Testis (tissue), 2 donors: ENCODE measurements at regions not wholly inside any gene's neighbourhood (a gene's known extent, or its start where the extent isn't known, plus 50 kb on each side); places are given as distances from the start of the nearest gene placed in this dataset.

Experiments
- POLR2A ChIP-seq: fragments of 450-650 bp; IDR thresholded peaks from one replicate; pipeline ENCODE4 v1.6.1; 2017; ENCODE audit warnings: antibody characterized with exemption, mild to moderate bottlenecking, moderate library complexity
- TF ChIP-seq, protein P1 (sequence below), 3 experiments: fragments of 450-650 bp in 2 of 3; fragments of 200-600 bp in 1 of 3; sonication (generic) in 1 of 3; IDR thresholded peaks; one replicate each; pipeline ENCODE4 v1.5.1; 2016 to 2019; ENCODE audit warnings: antibody characterized with exemption in 3 of 3, mild to moderate bottlenecking in 2 of 3, moderate library complexity in 1 of 3

DNA sequence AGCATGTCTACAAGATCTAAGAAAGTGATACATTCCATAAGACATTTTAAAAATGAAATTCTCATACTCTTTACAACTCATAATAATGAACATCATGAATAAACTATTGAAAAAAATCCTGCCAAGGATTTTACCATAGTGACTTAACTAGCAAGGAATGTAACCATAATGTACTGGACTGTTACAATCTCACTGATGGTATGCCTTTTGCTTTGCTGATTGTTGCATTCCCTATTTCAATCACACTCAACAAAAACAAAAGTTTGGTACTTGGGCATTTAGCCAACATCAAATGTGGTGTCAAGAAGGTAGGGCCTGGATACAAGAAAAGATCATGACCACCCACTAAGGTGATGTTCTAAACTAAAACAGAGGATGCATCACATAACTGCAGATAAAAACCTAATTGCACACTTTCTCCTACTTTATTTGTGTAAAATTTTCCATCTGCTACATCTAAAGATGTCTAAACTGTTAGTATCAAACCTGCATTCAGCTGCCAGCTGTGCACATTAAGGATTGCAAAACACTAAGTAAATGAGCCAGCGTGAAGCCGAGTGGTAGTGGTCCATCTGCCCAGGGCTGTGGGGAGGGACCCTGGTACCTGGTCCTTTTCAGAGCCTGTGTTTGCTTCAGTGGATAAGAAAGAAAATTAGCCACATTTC, 564.4 kb downstream of the ZEB2 start:
- TF ChIP-seq, protein P1, sequence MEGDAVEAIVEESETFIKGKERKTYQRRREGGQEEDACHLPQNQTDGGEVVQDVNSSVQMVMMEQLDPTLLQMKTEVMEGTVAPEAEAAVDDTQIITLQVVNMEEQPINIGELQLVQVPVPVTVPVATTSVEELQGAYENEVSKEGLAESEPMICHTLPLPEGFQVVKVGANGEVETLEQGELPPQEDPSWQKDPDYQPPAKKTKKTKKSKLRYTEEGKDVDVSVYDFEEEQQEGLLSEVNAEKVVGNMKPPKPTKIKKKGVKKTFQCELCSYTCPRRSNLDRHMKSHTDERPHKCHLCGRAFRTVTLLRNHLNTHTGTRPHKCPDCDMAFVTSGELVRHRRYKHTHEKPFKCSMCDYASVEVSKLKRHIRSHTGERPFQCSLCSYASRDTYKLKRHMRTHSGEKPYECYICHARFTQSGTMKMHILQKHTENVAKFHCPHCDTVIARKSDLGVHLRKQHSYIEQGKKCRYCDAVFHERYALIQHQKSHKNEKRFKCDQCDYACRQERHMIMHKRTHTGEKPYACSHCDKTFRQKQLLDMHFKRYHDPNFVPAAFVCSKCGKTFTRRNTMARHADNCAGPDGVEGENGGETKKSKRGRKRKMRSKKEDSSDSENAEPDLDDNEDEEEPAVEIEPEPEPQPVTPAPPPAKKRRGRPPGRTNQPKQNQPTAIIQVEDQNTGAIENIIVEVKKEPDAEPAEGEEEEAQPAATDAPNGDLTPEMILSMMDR (IDR thresholded peaks at IDR 0.05), result no peak
- no peak for TF ChIP-seq POLR2A
